CD14-positive monocyte (primary cell): ENCODE measurements at regions not wholly inside any gene's neighbourhood (a gene's known extent, or its start where the extent isn't known, plus 50 kb on each side); places are given as distances from the start of the nearest gene placed in this dataset.

Source experiments
- DNase-seq, 3 donors: peaks; one replicate each; pipeline ENCODE4 v3.0.0-alpha.2; 2011 to 2022
- H2AFZ ChIP-seq: 2 replicates; pipeline ENCODE4 v1.6.0; 2012; ENCODE audit warnings: mild to moderate bottlenecking, low read depth, low read length, inconsistent platforms; ENCODE audit not compliant: insufficient read depth, poor library complexity, severe bottlenecking
- H3K27ac ChIP-seq, 2 donors: 1 replicate in 1 of 2; 2 replicates in 1 of 2; pipeline ENCODE4 v1.5.1; 2012 to 2013; ENCODE audit warnings: low read length in 2 of 2, control low read depth in 1 of 2, inconsistent platforms in 1 of 2, low read depth in 1 of 2, mild to moderate bottlenecking in 1 of 2
- H3K27me3 ChIP-seq, 2 donors: one replicate each; pipeline versions ENCODE4 v1.6.0 to v1.6.1; 2011 to 2013; ENCODE audit warnings: low read length in 2 of 2; ENCODE audit not compliant: control insufficient read depth in 2 of 2, insufficient read depth in 2 of 2
- H3K36me3 ChIP-seq, 2 donors: replicated peaks in 1 of 2; 1 replicate in 1 of 2; 2 replicates in 1 of 2; pipeline versions ENCODE4 v1.5.1 to v1.6.1; 2012 to 2013; ENCODE audit warnings: low read length in 2 of 2, control low read depth in 1 of 2, inconsistent platforms in 1 of 2, mild to moderate bottlenecking in 1 of 2; ENCODE audit not compliant: insufficient read depth in 2 of 2, control insufficient read depth in 1 of 2
- H3K4me1 ChIP-seq, 2 donors: 1 replicate in 1 of 2; 2 replicates in 1 of 2; pipeline versions ENCODE4 v1.5.1 to v1.6.1; 2012 to 2013; ENCODE audit warnings: low read length in 2 of 2, control low read depth in 1 of 2, inconsistent platforms in 1 of 2, mild to moderate bottlenecking in 1 of 2, moderate library complexity in 1 of 2; ENCODE audit not compliant: insufficient read depth in 2 of 2, control insufficient read depth in 1 of 2
- H3K4me2 ChIP-seq: replicated peaks from 2 replicates; pipeline ENCODE3; 2012; ENCODE audit warnings: low read length, moderate library complexity, mild to moderate bottlenecking; ENCODE audit not compliant: poor library complexity, severe bottlenecking; ENCODE audit errors: extremely low read depth
- H3K4me3 ChIP-seq, 3 experiments: fragments of 200-600 bp in 1 of 3; sonication (generic) in 1 of 3; replicated peaks in 1 of 3; 1 replicate in 2 of 3; 2 replicates in 1 of 3; pipeline ENCODE4 v1.5.1; 2011 to 2013; ENCODE audit warnings: low read length in 3 of 3, mild to moderate bottlenecking in 3 of 3, control low read depth in 2 of 3, low read depth in 2 of 3, inconsistent platforms in 1 of 3, moderate library complexity in 1 of 3
- H3K79me2 ChIP-seq: 2 replicates; pipeline ENCODE4 v1.6.0; 2012; ENCODE audit warnings: mild to moderate bottlenecking, control low read depth, inconsistent platforms, low read length, moderate library complexity; ENCODE audit not compliant: insufficient read depth
- H3K9ac ChIP-seq: 2 replicates; pipeline ENCODE4 v1.6.0; 2017; ENCODE audit warnings: low read length, mild to moderate bottlenecking; ENCODE audit not compliant: insufficient read depth, poor library complexity, severe bottlenecking
- H3K9me3 ChIP-seq, 2 donors: replicated peaks in 1 of 2; 1 replicate in 1 of 2; 2 replicates in 1 of 2; pipeline versions ENCODE4 v1.5.1 to v1.6.1; 2012 to 2013; ENCODE audit warnings: low read length in 2 of 2, control low read depth in 1 of 2; ENCODE audit not compliant: control insufficient read depth in 1 of 2, insufficient read depth in 1 of 2
- H4K20me1 ChIP-seq: 2 replicates; pipeline ENCODE4 v1.6.0; 2012; ENCODE audit warnings: mild to moderate bottlenecking, low read length, control low read depth, moderate library complexity; ENCODE audit not compliant: insufficient read depth
- H3K27ac Mint-ChIP-seq, 7 donors: one replicate each; pipeline ENCODE4 v1.8.0; 2020; ENCODE audit warnings: mild to moderate bottlenecking in 7 of 7, mixed read lengths in 7 of 7, moderate library complexity in 6 of 7, inconsistent platforms in 2 of 7
- H3K27me3 Mint-ChIP-seq, 3 donors: one replicate each; pipeline ENCODE4 v1.8.0; 2021 to 2022; ENCODE audit warnings: low read depth in 3 of 3, mild to moderate bottlenecking in 3 of 3, mixed read lengths in 3 of 3, moderate library complexity in 3 of 3, inconsistent platforms in 1 of 3
- H3K36me3 Mint-ChIP-seq, 2 donors: one replicate each; pipeline ENCODE4 v1.8.0; 2020; ENCODE audit warnings: mixed read lengths in 2 of 2, inconsistent platforms in 1 of 2, mild to moderate bottlenecking in 1 of 2
- H3K4me1 Mint-ChIP-seq: one replicate; pipeline ENCODE4 v1.8.0; 2020; ENCODE audit warnings: mild to moderate bottlenecking, mixed read lengths
- H3K4me3 Mint-ChIP-seq, 2 donors: one replicate each; pipeline ENCODE4 v1.8.0; 2020; ENCODE audit warnings: mild to moderate bottlenecking in 2 of 2, mixed read lengths in 2 of 2, moderate library complexity in 1 of 2
- H3K9me3 Mint-ChIP-seq, 7 donors: one replicate each; pipeline ENCODE4 v1.8.0; 2020 to 2022; ENCODE audit warnings: mixed read lengths in 7 of 7, mild to moderate bottlenecking in 6 of 7, moderate library complexity in 6 of 7, inconsistent platforms in 2 of 7
- WGBS: methylation state at CpG from one replicate; pipeline ENCODE4 v1.1.5; 2013; ENCODE audit warnings: missing lambda C conversion rate; ENCODE audit not compliant: insufficient coverage; 5-methylcytosine and 5-hydroxymethylcytosine counted together
- intact Hi-C, 2 donors: fragments of 100-400 bp; cut with micrococcal nuclease; formaldehyde crosslinking; loops; one replicate each; pipeline versions ENCODE4 v1.15.0 to v1.15.1; 2023
- TF ChIP-seq, protein P1 (sequence below): fragments of 200-600 bp; IDR thresholded peaks from one replicate; pipeline ENCODE4 v1.8.0; 2022; ENCODE audit warnings: antibody characterized with exemption, mild to moderate bottlenecking

DNA sequence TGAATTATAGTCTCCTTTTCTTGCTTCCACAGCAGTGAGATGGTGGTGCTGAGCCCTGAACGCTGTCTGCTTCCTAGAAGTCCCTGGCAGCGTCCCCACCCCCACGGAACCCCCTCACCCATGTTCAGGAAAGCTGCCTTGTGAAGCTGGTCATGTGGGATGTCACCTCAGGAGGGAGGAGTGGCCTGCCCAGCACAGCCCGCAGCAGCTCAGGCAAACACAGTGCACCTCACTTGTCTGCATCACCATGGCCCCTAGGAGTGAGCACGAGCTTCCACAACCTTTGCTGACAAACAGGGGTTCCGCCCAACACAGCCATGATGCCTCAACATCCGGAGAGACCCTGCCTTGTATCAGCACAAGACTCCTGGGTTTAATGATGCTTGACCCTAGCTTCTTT, 508.9 kb downstream of the RPS24 start:
- TF ChIP-seq, protein P1, sequence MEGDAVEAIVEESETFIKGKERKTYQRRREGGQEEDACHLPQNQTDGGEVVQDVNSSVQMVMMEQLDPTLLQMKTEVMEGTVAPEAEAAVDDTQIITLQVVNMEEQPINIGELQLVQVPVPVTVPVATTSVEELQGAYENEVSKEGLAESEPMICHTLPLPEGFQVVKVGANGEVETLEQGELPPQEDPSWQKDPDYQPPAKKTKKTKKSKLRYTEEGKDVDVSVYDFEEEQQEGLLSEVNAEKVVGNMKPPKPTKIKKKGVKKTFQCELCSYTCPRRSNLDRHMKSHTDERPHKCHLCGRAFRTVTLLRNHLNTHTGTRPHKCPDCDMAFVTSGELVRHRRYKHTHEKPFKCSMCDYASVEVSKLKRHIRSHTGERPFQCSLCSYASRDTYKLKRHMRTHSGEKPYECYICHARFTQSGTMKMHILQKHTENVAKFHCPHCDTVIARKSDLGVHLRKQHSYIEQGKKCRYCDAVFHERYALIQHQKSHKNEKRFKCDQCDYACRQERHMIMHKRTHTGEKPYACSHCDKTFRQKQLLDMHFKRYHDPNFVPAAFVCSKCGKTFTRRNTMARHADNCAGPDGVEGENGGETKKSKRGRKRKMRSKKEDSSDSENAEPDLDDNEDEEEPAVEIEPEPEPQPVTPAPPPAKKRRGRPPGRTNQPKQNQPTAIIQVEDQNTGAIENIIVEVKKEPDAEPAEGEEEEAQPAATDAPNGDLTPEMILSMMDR, result no peak
- Histone ChIP-seq H3K36me3 (no peaks in the 10 kb centered on the region), H3K9ac (no peak overlapping the region), H3K4me2 (no peak overlapping the region), H3K27ac (no peak overlapping the region), H3K79me2 (no peaks in the 10 kb centered on the region), H2AFZ (no peak overlapping the region), H3K9me3 (no peaks in the 10 kb centered on the region), H4K20me1 (no peaks in the 10 kb centered on the region), H3K27me3 (no peaks in the 10 kb centered on the region), H3K4me3 (no peak overlapping the region), H3K4me1 (no peaks in the 10 kb centered on the region)
- H3K4me3 Mint-ChIP-seq, result no peak overlapping the region
- H3K36me3 Mint-ChIP-seq, result no peaks in the 10 kb centered on the region
- peaks cover 0 to 3% (median 3%) of the 10 kb centered on the region in 3 donors for H3K27me3 Mint-ChIP-seq
- 96% methylated on average over 4 of the region's 7 CpGs for WGBS
- no peak for DNase-seq
- peaks cover 0 to 4% (median 0%) of the 10 kb centered on the region in 7 donors for H3K9me3 Mint-ChIP-seq
- intact Hi-C loops, result no loop called here
- H3K4me1 Mint-ChIP-seq, result no peaks in the 10 kb centered on the region
- no peak overlapping the region for H3K27ac Mint-ChIP-seq

DNA sequence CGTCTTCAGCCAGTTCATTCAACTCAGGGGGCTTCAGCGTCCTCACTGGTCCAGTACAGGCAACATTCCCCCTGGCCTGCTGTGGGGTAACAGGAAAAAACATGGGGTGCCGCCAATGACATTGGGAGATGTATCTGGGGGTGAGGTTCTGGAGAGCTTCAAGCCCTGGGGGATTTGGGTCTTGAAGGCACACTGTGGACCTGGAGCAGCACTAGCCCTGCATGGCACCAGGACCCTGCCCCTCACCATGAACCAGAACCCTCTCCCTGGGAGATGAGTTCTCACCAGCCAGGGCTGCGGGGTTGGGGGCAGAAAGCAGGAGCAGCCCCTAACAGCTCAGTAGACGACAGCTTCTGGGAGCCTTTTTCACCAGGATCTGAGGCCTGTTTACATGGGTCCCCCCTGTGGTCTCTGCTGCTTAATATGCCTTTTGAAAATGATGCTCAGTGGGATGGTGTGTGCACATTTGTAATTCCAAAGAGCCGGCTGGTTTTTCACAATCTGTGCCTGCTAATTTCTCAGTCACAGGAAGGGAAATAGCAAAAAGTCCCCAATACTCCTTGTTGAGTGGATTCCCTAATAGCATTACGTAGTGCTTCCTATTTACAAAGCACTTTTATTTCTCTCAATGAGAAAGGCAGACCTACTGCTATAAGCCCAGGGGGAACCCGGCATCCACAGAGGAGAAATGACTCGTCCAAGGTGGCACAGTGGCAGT, 509.5 kb downstream of the RPS24 start:
- H2AFZ ChIP-seq, result no peak overlapping the region
- WGBS, result 95% methylated on average over 5 of the region's 9 CpGs
- intact Hi-C loops, result no loop called here

More for the DNA sequence above, 509.5 kb downstream of the RPS24 start:
- H3K27me3 Mint-ChIP-seq, result peaks cover 2 to 4% (median 3%) of the 10 kb centered on the region in 3 donors
- Histone ChIP-seq H3K79me2 (no peaks in the 10 kb centered on the region), H3K27ac (no peak overlapping the region), H3K4me2 (no peak overlapping the region), H3K9me3 (no peaks in the 10 kb centered on the region), H4K20me1 (no peaks in the 10 kb centered on the region), H3K4me3 (no peak overlapping the region), H3K27me3 (no peaks in the 10 kb centered on the region), H3K4me1 (no peaks in the 10 kb centered on the region), H3K36me3 (no peaks in the 10 kb centered on the region), H3K9ac (no peak overlapping the region)
- no peaks in the 10 kb centered on the region for H3K36me3 Mint-ChIP-seq
- H3K27ac Mint-ChIP-seq, result no peak overlapping the region
- H3K9me3 Mint-ChIP-seq, result peaks cover 0 to 4% (median 0%) of the 10 kb centered on the region in 7 donors
- TF ChIP-seq, protein P1, result no peak
- no peak overlapping the region for H3K4me3 Mint-ChIP-seq
- H3K4me1 Mint-ChIP-seq, result peaks cover under 1% of the 10 kb centered on the region
- DNase-seq, result no peak
